ENCODE measurements at regions not wholly inside any gene's neighbourhood (a gene's known extent, or its start where the extent isn't known, plus 50 kb on each side); places are given as distances from the start of the nearest gene placed in this dataset.

DNA sequence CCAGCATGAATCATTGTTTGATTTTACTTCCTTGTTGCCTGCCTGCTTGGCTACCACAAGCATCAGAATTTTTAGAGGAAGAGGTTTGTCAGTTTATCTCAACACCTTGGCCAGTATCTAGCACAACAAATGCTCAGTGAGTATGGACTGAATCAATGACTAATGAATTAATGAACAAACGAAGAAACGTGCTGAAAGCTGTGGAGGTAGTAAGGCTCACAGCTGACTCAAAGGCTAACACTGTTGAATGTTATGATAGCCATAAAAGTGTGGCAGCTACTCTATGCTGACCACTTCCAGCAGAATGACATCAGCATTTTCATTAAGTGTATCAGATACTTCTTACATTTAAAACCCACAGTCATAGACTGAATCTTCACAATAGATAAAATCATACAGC, 543.4 kb downstream of the IRS1 start:
- no peak for DNase-seq

DNA sequence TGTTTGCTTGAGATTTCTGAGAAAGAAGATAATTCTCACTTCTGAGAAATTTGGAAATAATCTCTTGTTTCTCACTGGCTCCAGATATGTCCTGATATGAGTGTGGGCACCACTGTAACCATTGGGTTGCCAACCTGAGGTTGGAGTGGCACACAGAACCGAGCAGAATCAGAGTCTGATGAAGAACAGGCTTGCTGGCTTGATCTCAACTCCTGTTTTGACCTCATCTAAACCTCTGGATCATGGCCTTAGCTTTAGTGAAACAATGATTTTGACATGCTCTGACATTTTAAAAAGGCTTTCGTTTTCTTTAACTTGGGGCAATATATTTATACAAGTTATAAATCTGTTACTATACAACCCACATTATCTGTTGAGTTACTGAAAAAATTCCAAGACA, 548.0 kb downstream of the IRS1 start:
- DNase-seq = no peak

DNA sequence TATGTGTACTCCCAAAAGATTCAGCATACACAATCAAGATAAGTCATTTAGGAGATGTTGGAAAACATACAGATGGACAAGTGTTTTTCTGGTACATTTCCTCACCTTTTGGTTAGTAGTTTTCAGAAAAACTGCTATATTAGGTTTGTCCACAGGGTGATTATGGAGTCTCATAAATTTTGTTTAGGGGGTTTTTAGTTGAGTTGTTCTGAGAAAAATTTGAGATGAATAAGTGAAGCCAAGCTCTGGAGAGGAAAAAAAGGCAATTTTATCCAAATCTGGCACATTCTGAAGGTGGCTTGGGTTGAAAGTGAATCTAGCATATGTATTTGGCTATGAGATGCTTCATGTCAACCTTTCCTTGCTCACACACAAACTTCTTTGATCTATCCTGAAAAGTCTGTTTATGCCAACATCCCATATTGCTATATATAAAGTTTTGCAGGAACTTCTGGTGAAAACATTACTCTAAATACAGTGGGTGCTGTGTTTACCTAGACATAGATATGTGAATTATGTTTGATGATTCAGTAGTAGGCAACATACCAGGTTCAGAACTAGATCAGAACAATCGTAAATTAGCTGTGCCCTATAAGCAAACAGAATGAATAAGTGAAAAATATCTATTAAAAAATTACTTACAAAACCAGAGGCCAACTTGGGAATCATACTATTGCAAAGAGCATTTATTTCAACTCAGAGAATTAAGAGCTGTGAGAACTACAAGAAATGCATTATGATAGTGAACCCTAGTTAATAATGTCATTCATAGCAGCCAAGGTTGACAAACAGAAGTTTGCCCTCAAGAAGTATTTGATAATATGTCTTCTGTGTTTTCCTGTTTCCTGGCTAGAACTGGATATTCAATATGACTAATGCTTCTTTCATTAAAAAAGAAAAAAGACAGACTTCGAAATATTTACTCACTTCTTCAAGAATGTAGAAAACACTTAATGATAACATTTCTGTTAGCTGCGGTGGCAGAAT, 552.0 kb downstream of the IRS1 start:
- no peak for DNase-seq

DNA sequence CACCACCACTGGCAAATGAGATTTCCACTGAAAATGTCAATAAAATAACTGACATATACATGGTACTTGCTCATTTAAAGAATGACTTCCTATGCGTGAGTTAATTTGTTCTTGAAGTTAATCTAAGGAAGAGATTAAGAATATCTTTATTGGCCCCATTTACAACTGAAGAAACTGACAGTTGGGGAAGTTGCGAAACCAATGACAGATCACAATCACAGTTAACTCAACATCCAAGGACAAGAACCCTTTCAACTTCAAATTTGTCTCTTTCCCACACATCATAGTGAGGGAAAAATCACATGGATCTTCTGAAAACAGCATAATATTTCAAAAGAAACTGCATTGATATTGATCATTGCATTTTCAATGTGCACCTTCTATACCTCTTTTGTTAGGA, 565.4 kb downstream of the IRS1 start:
- DNase-seq = no peak

DNA sequence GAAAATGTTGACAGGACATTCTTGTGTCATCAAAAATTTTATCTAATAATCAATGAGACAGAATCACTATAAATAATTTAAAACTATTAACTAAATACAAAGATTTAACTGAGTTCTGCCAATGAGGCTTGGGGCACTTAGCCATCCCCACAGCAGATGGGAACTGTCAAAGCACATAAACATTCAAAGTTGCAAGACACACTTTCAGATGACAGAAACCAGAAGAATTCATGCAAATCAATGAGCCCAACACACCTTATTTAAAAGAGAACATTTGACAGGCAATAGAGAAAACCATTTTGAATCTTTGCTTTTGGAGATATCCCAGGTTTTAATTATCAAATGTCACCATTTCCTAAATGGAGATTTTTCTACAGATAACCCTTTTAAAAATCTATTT, 566.2 kb downstream of the IRS1 start:
- DNase-seq = no peak

DNA sequence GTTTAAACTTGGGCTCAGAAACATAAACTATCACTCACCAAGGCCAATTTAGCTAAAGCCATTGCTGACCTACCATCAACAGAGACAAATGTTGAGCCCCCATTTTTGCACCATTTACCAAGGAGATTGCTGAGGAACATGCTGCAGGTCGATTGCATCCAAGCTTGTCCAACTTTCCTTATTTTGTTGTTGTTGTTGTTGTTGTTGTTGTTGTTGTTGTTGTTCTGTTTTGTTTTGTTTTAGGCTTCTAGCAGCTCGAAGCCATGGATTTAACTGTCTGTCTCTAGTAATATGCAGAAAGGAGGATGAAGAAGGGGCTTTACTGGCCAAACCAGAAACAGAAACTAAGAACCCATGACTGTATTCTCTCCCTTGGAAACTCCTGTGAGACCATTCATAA, 571.5 kb downstream of the IRS1 start:
- no peak for DNase-seq

DNA sequence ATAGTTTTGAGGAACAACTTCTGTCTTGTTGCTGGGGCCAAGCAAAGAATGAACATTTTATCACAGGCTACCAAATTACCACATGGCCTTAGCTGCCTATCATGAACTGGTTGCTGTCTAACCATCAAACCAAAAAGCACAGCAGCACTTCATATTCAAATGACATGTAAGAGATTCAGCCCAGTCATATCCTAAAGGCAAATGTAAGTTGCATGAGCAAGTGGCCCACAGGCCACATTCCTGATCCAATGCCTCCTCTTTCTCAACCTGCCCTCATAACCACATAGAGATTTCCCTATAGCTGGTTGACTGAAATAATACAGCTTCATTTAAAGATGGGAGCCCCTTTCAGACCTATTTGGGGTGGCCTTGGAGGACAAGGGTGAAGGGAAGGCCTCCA, 572.3 kb downstream of the IRS1 start:
- no peak for DNase-seq

DNA sequence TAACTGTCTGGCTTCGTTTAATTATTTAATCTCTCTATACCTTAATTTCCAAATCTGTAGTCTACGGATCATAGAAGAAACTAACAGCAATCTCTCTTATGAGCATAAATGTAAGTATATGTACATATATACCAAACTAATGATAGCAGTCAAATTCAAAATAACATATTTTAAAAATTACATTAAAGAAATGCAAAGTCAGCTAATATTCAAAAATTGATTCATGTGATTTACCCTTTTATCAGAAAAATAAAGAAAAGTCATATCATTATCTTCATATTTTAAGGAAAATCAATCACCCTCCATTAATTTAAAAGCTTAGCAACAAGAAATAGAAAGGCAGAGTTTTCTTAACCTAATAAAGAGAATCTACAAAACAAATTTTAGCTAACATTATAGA, 575.9 kb downstream of the IRS1 start:
- no peak for DNase-seq

DNA sequence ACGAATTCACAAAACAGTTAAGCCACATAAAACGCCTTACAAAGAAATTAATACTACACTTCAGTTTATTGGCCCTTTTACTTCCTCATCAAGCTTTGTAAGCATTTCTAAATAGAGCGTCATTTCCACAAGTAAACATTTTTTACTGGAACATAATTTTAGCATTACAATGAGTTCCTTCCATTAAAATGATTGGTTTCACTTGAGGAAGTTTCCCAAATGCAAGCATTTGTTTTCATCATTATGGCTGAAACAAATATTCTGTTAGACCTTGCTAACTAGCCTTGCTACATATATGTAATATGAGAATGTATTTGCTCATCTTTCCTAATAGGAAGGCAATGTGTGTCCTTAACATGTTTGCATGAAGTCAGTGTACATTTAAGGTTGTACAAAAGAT, 579.1 kb downstream of the IRS1 start:
- DNase-seq = no peak

DNA sequence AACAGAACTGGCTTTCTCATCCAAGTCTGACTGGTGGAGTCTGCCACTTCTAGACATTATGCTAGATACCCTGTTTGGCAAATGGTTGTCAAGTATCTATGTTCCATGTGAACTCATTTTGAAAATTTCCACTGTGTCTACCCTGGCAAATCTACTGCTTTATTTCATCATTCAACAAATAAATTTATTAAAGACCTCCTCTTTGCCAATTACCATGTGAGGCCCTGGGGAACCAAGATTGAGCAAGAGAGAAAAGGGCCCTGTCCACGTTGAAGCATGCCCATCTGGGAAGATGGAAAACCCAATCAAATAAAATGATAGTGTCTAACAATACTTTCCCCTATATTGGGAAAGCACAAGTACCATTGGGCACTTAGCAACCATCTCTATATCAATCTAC, 582.4 kb downstream of the IRS1 start:
- DNase-seq = no peak

DNA sequence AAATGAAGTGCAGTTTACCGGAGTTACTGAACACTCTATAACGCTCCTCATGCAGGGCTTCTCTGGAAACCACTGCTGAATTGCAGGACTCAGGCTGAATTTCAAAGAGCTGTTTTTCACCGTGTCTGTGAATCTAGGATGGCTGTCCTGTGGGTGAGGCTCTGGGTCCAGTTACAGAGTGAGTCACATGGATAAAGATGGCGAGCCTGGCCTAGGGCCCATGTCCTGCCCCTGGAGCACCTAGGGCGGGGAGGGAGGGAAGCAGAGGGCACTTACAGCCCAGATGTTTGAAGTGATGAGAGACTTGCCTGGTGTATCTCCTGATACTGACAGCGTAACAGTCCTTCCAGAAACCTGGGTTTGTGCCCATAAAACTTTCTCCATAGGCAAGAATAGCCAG, 583.0 kb downstream of the IRS1 start:
- DNase-seq = no peak

DNA sequence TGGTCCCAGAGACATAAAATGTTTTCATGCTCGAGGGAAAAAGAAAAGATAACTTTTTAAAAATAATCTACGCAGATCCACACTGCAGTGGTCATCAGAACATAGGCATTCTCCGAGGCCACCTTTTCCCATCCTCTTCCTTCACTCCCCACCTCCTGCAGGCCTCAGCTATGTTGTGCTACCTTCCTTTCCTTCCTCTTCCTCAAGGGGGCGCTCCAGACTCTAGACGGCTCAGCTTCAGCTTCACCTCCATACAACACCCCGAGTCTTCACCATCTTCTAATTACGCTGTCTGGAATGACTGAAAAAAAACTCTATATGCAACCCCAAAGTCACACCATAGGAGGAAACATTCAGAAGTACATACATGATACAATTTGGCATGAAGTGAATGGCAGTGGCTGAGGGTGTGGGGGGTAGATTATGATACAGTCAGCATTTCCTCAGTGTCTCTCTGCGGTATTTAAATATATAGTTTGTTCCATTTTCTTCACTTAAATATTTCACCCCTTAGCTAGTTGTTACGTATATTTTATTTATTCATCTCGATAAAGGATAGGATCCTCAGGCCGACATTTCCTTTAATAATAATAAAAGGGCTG, 583.6 kb downstream of the IRS1 start:
- peak; percentile 6 for DNase-seq

DNA sequence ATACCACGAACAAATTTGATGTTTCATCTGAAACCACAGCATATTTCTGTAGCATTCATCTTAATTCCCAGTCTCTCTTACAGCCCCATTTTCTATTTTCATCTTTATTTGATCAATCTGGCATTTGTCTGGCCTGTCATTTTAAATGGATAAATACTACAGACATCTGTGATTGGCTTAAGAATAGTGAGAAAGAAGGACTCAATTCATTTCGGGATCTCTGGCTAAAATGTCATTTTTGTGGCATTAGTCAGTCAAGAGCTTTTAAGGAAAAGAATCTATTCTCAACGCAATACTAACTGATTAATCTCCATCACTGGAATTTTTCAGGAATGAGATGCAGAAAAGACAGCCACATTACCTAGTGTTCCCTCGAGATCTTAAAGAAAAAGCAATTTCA, 585.9 kb downstream of the IRS1 start:
- no peak for DNase-seq

DNA sequence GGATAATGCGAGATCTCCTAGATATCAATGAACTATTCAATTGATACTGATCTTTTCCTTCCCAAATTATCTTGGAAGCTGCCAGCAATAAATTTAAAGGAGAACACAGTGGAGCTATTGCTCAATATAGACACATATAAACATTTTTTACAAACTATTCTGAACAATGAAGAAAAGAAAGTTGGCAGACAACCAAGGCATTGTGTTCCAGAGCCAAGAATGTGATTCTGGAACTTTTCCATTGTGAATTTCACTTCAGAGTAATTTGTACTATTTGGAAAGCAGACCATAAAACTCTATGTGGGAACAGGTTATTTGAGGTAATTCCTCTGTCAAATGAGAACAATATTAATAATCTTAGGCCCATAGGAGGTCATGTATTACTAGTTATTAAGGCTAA, 588.2 kb downstream of the IRS1 start:
- DNase-seq = no peak

DNA sequence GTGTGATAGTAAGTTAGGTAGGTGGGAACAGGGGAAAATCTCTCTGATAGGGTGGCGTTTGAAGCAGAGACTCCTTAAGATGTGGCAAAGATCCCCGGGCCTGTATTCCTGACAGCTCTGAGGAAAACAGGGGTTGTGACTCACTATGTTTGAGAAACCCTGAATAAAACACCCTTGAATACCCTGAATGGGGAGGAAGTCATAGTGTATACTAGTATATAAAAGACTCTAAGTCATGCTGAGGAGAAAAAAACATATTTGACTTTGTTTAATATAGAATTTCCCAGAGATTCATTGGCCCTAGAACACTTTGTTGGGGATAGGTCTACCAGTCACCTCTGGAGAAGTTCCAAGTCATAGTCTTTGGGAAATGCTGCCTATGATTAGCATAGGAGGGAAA, 590.9 kb downstream of the IRS1 start:
- DNase-seq = no peak

DNA sequence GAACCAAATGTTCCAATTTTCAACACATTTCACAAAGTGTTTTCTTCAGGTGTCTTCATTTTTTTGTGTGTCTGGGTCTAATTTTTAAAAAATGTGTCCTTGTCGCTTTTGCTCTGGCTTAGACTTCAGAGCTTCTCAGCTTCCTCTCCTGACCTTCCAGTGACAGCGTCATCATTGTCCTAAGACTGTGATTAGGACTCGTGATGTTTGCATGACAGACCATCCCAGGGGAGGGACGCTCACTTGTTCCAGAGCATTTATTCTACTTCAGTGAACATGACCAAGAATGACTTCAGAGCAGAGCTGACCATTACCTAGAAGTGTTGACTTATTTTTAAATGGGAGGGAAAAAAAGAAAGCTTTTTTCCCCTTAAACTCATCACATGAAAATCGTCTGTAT, 591.9 kb downstream of the IRS1 start:
- no peak for DNase-seq

DNA sequence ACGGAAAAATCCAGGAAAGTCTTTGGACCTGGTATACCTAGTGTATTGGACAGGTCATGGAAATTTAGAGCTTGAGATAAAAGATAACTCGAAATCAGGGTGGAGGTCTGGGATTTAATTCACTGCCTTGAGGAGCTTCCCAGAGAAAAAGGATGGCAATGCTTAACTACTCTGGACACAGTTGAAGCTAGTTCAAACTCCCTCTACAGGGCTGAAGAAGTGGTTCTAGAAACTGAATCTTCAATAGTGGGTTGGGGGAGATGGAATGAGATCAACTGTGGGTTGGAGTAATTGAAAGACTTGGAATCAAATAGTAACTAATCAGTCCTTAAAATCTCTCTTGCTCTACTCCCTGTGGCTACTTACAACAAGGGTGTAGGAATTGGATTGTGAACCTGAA, 600.1 kb downstream of the IRS1 start:
- no peak for DNase-seq

DNA sequence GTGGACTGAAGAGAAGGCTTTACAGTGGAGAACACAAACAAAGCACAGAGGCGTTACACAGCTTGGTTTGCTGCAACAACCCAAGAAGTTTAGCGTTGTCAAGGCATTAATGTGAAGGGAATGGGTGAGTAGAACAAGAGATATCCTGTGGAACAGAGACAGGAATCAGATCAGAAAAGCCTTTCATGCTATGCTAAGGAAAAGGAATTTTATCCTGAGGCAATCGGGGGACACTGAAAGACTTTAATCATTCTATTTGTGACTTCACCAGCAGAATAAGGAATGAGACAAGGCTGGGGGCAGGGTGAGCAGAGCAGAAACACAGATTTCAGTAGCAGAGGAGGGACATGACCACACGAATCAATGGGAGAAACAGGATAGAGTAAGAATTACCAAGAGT, 600.7 kb downstream of the IRS1 start:
- DNase-seq = no peak

DNA sequence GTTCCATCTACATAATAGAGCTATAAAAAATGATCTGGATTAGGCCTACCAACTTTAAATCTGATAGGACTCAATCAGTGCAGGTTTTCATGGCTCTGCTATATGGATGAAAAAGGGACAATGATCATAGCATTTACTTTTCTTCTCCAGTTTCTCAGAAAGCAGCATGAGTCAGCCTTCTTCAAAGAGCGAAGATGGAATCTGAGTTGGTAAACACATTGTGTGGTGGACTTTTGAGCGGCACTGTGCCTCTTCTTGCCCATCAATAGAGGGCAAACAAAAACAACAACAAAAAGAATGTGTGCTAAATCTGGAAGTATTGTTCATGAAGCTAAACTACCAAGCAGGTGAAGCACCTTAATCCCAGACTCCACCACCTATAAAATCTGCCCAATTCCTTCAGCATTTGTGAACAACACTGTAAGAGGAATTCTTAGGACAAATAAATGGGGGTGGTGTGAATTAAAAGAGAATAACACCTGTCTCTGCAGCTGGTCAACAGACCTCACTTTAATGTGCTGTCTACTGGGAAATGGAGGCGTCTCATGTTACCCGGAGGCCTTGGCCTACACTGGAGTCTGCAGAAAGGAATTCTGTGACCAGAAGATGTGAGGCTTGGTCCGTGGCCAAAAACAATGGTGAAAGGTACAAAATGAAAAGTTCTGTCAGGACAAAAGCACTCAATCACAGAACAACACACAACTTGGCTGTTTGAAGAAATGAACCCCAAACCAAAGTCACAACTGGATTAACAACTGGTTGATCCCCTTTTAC, 609.0 kb downstream of the IRS1 start:
- no peak for DNase-seq

DNA sequence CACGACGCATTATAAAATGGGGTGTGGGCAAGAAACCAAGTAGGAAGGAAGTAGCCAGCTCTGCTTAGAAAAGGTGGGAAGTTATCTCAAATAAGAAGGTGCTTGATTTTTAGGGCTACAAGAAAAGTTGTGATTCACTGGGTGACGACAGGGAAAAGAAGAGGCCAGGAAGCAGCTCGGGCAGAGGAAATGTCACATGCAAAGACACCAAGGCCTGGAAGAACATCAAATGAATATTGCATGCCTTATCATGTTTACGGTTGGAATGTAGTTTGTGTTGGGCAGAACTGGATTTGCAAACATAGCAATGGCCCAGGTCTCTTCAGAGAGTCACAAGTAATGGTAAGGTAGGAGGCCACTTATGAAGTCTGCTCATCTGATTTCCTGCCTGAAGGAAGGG, 610.6 kb downstream of the IRS1 start:
- DNase-seq = no peak

DNA sequence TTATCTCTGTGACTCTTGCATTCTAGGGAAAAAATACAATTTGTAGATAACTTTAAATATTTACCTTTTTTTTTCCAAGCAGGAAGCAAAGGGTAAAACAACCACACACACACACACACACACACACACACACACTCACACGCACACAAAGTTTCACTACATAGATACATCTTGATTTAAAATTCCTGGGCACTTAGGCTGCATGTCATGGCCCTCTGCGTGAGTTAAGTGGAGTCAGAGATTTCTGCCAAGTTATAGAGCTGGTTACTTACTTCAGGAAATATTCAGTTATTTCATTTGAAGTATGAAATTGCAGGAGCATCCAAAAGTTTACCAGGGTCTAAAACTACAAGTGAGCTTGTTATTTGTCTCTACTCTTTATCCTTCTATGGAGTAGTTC, 612.0 kb downstream of the IRS1 start:
- DNase-seq = no peak

DNA sequence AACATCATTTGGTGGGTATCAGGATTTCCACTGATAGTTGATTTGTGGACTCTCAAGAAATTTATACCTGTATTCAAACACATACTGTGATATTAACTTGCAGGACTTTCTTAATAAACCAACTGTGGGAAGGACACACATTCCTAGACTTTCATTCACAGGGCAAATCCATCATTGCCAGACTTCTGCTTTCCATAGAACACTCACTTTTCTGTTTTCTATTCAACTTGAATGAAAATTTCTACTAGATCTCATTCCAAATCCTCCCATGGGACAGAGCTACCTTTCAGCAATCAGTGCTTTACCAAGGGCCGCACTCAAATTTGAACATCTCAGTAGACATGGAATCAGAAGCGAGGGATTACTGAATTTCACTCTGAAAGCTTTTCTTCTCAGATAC, 612.5 kb downstream of the IRS1 start:
- no peak for DNase-seq

DNA sequence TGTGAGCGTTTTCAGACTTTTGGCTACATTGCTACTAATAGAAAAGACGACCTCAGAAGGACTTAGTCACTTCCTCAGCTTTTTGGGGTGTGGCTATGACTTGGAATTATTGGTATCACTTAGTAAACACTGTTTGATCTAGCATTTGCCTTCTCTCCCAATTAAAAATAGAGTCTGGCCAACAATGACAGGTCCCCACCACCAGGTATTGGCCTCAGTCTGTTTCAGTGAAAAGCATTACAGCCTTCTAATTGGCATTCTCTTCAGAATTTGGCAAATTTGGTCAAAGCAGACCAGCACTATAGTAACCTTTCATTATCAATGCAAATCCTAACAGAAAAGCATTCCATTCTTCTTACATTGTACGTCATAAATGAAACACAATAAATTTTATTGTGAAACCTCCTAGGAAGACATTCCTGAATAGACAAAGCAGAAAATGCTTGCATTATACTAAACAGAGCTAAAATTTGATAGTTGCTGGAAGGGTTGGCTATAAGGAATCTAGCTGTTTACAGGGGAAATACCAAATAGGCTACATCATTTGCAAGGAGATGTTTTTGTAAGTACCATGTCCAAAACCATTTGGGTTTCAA, 613.9 kb downstream of the IRS1 start:
- no peak for DNase-seq
